GM21526 (cell line): ENCODE measurements at regions not wholly inside any gene's neighbourhood (a gene's known extent, or its start where the extent isn't known, plus 50 kb on each side); places are given as distances from the start of the nearest gene placed in this dataset.

Experiments
- ATAC-seq: cut with Tn5 transposase; IDR thresholded peaks from one replicate; pipeline ENCODE4 v1.9.1; 2021; ENCODE audit warnings: moderate library complexity; ENCODE audit not compliant: unreplicated experiment, low FRiP score

GRCh38 chr7:88516429-88516828, 209.7 kb upstream of the STEAP4 start:
- ATAC-seq: no peak

- ATAC-seq: no peak
Measured at GRCh38 chr7:88515301-88515700, 208.6 kb upstream of the STEAP4 start.

GRCh38 chr7:88509341-88509740, 202.6 kb upstream of the STEAP4 start:
- ATAC-seq: no peak

- ATAC-seq: no peak
Measured at GRCh38 chr7:88500131-88500530, 193.4 kb upstream of the STEAP4 start.

GRCh38 chr7:88495881-88496725, 189.4 kb upstream of the STEAP4 start:
- no peak for ATAC-seq

GRCh38 chr7:88492153-88492552, 185.5 kb upstream of the STEAP4 start:
- no peak for ATAC-seq

- no peak for ATAC-seq
Measured at GRCh38 chr7:88490874-88491273, 184.2 kb upstream of the STEAP4 start.

GRCh38 chr7:88490161-88490560, 183.5 kb upstream of the STEAP4 start:
- ATAC-seq: no peak

GRCh38 chr7:88485821-88486220, 179.1 kb upstream of the STEAP4 start:
- no peak for ATAC-seq

GRCh38 chr7:88484551-88484950, 177.9 kb upstream of the STEAP4 start:
- no peak for ATAC-seq

GRCh38 chr7:88480896-88481295, 174.2 kb upstream of the STEAP4 start:
- no peak for ATAC-seq

- no peak for ATAC-seq
Measured at GRCh38 chr7:88480271-88480670, 173.6 kb upstream of the STEAP4 start.

GRCh38 chr7:88477976-88478375, 171.3 kb upstream of the STEAP4 start:
- ATAC-seq: no peak

GRCh38 chr7:88465600-88465999, 158.9 kb upstream of the STEAP4 start:
- no peak for ATAC-seq

- no peak for ATAC-seq
Measured at GRCh38 chr7:88462799-88463198, 156.1 kb upstream of the STEAP4 start.

GRCh38 chr7:88460650-88461049, 154.0 kb upstream of the STEAP4 start:
- no peak for ATAC-seq

- ATAC-seq: no peak
Measured at GRCh38 chr7:88458946-88459345, 152.3 kb upstream of the STEAP4 start.

- ATAC-seq: no peak
Measured at GRCh38 chr7:88458279-88458678, 151.6 kb upstream of the STEAP4 start.

- no peak for ATAC-seq
Measured at GRCh38 chr7:88457320-88457719, 150.6 kb upstream of the STEAP4 start.

GRCh38 chr7:88456490-88456889, 149.8 kb upstream of the STEAP4 start:
- no peak for ATAC-seq

GRCh38 chr7:88455696-88456095, 149.0 kb upstream of the STEAP4 start:
- no peak for ATAC-seq

- ATAC-seq: no peak
Measured at GRCh38 chr7:88452646-88453045, 146.0 kb upstream of the STEAP4 start.

- ATAC-seq: no peak
Measured at GRCh38 chr7:88450874-88451273, 144.2 kb upstream of the STEAP4 start.
